GM23338 (cell line): ENCODE measurements at regions not wholly inside any gene's neighbourhood (a gene's known extent, or its start where the extent isn't known, plus 50 kb on each side); places are given as distances from the start of the nearest gene placed in this dataset.
A peak's percentile ranks its signal among the peaks of the same experiment; 100 is the strongest.

Source experiments
- ATAC-seq: fragments of 200-7000 bp; cut with Tn5 transposase; 3 replicates; pipeline ENCODE4 v1.9.1; 2020
- DNase-seq: peaks from one replicate; pipeline ENCODE4 v3.0.0-alpha.2; 2015; ENCODE audit warnings: low spot score
- H2AFZ ChIP-seq: fragments of 200-600 bp; sonication (generic); 2 replicates; pipeline ENCODE4 v1.8.0; 2016; ENCODE audit warnings: antibody characterized with exemption, mild to moderate bottlenecking, moderate library complexity
- H3F3A ChIP-seq: fragments of 200-600 bp; sonication (generic); replicated peaks from 2 replicates; pipeline ENCODE4 v1.8.0; 2017; ENCODE audit warnings: antibody characterized with exemption, mixed run types, low read depth
- H3K27ac ChIP-seq: fragments of 200-600 bp; sonication (generic); 2 replicates; pipeline ENCODE4 v1.6.1; 2016; ENCODE audit warnings: low read depth
- H3K27me3 ChIP-seq: fragments of 200-600 bp; sonication (generic); 2 replicates; pipeline ENCODE4 v1.8.0; 2016; ENCODE audit warnings: mild to moderate bottlenecking, mixed run types, moderate library complexity; ENCODE audit not compliant: insufficient read depth
- H3K36me3 ChIP-seq: fragments of 200-600 bp; sonication (generic); 2 replicates; pipeline ENCODE4 v1.8.0; 2016; ENCODE audit warnings: mild to moderate bottlenecking; ENCODE audit not compliant: insufficient read depth
- H3K4me1 ChIP-seq: fragments of 200-600 bp; sonication (generic); 2 replicates; pipeline ENCODE4 v1.8.0; 2016; ENCODE audit warnings: mild to moderate bottlenecking, moderate library complexity; ENCODE audit not compliant: insufficient read depth
- H3K4me2 ChIP-seq: fragments of 200-600 bp; sonication (generic); 2 replicates; pipeline ENCODE4 v1.7.1; 2017; ENCODE audit warnings: mixed run types
- H3K4me3 ChIP-seq: fragments of 200-600 bp; sonication (generic); 2 replicates; pipeline ENCODE4 v1.6.1; 2016; ENCODE audit warnings: mixed run types
- H3K79me2 ChIP-seq: fragments of 200-600 bp; sonication (generic); replicated peaks from 2 replicates; pipeline ENCODE4 v1.8.0; 2017; ENCODE audit warnings: mild to moderate bottlenecking; ENCODE audit not compliant: insufficient read depth
- H3K9me2 ChIP-seq: fragments of 200-600 bp; sonication (generic); 2 replicates; pipeline ENCODE4 v1.8.0; 2017; ENCODE audit not compliant: insufficient read depth
- H4K20me1 ChIP-seq: fragments of 200-600 bp; sonication (generic); replicated peaks from 2 replicates; pipeline ENCODE4 v1.8.0; 2017; ENCODE audit warnings: mild to moderate bottlenecking; ENCODE audit not compliant: insufficient read depth
- H3K27ac Mint-ChIP-seq: 2 replicates; pipeline ENCODE4 v1.8.0; 2020; ENCODE audit warnings: inconsistent platforms, mild to moderate bottlenecking, moderate library complexity, mixed read lengths
- H3K27me3 Mint-ChIP-seq: 3 replicates; pipeline ENCODE4 v1.8.0; 2022; ENCODE audit warnings: low read depth, mild to moderate bottlenecking, moderate library complexity, mixed read lengths, inconsistent platforms; ENCODE audit not compliant: insufficient read depth, poor library complexity
- H3K36me3 Mint-ChIP-seq: 3 replicates; pipeline ENCODE4 v1.8.0; 2021; ENCODE audit warnings: low read depth, mild to moderate bottlenecking, inconsistent platforms, moderate library complexity, mixed read lengths
- H3K4me1 Mint-ChIP-seq: 3 replicates; pipeline ENCODE4 v1.8.0; 2020; ENCODE audit warnings: mild to moderate bottlenecking, inconsistent platforms, mixed read lengths
- H3K4me3 Mint-ChIP-seq: 3 replicates; pipeline ENCODE4 v1.8.0; 2021; ENCODE audit warnings: moderate library complexity, mild to moderate bottlenecking, inconsistent platforms, mixed read lengths
- H3K9me3 Mint-ChIP-seq: 3 replicates; pipeline ENCODE4 v1.8.0; 2020; ENCODE audit warnings: moderate library complexity, mild to moderate bottlenecking, inconsistent platforms, mixed read lengths
- CREB1 ChIP-seq: fragments of 250-450 bp; sonication (Bioruptor Pico); IDR thresholded peaks from 2 replicates; pipeline ENCODE4 v1.5.0; 2020; ENCODE audit warnings: low read depth, mild to moderate bottlenecking, moderate library complexity
- CTCF ChIP-seq, 2 experiments: fragments of 200-600 bp in 1 of 2; sonication (generic) in 1 of 2; conservative IDR thresholded peaks; 2 replicates each; pipeline versions ENCODE4 v1.5.1 to v1.6.1; 2016 to 2017; ENCODE audit warnings: antibody characterized with exemption in 2 of 2, low read depth in 2 of 2, mild to moderate bottlenecking in 2 of 2, moderate library complexity in 1 of 2
- EZH2 ChIP-seq: fragments of 200-600 bp; sonication (generic); IDR thresholded peaks from one replicate; pipeline ENCODE4 v1.8.0; 2017; ENCODE audit warnings: antibody characterized with exemption, mild to moderate bottlenecking, low read depth; ENCODE audit not compliant: unreplicated experiment
- EZH2phosphoT487 ChIP-seq: fragments of 200-600 bp; sonication (generic); IDR thresholded peaks from one replicate; pipeline ENCODE4 v1.8.1; 2018; ENCODE audit warnings: antibody characterized with exemption; ENCODE audit not compliant: unreplicated experiment
- JUNB ChIP-seq: IDR thresholded peaks from one replicate; pipeline ENCODE4 v1.6.1; 2016; ENCODE audit warnings: antibody characterized with exemption; ENCODE audit not compliant: unreplicated experiment
- NANOG ChIP-seq: IDR thresholded peaks from 2 replicates; pipeline ENCODE4 v1.6.1; 2016; ENCODE audit warnings: antibody characterized with exemption, borderline replicate concordance
- POLR2AphosphoS5 ChIP-seq: IDR thresholded peaks from 2 replicates; pipeline ENCODE4 v1.6.1; 2016; ENCODE audit warnings: antibody characterized with exemption, low read depth
- ZNF114 ChIP-seq: fragments of 250-450 bp; sonication (Bioruptor Pico); IDR thresholded peaks from 2 replicates; pipeline ENCODE4 v1.5.0; 2020; ENCODE audit warnings: mild to moderate bottlenecking, moderate library complexity
- ZNF331 ChIP-seq: fragments of 250-450 bp; sonication (Bioruptor Pico); IDR thresholded peaks from 2 replicates; pipeline ENCODE4 v1.5.0; 2020; ENCODE audit warnings: low read depth, mild to moderate bottlenecking, moderate library complexity
- TF ChIP-seq, protein P1 (sequence below): fragments of 250-450 bp; sonication (Bioruptor Pico); IDR thresholded peaks from 2 replicates; pipeline ENCODE4 v1.5.0; 2020; ENCODE audit warnings: mild to moderate bottlenecking, moderate library complexity
- TF ChIP-seq, protein P2 (sequence below): IDR thresholded peaks from one replicate; pipeline ENCODE4 v1.6.1; 2018; ENCODE audit warnings: antibody characterized with exemption; ENCODE audit not compliant: unreplicated experiment

- TF ChIP-seq CTCF (conservative IDR thresholded peaks at IDR 0.05; ENCODE audit: low read depth in 2 of 2) (no peak), EZH2 (no peak), CREB1 (no peak), POLR2AphosphoS5 (no peak), EZH2phosphoT487 (no peak)
- TF ChIP-seq, protein P1, sequence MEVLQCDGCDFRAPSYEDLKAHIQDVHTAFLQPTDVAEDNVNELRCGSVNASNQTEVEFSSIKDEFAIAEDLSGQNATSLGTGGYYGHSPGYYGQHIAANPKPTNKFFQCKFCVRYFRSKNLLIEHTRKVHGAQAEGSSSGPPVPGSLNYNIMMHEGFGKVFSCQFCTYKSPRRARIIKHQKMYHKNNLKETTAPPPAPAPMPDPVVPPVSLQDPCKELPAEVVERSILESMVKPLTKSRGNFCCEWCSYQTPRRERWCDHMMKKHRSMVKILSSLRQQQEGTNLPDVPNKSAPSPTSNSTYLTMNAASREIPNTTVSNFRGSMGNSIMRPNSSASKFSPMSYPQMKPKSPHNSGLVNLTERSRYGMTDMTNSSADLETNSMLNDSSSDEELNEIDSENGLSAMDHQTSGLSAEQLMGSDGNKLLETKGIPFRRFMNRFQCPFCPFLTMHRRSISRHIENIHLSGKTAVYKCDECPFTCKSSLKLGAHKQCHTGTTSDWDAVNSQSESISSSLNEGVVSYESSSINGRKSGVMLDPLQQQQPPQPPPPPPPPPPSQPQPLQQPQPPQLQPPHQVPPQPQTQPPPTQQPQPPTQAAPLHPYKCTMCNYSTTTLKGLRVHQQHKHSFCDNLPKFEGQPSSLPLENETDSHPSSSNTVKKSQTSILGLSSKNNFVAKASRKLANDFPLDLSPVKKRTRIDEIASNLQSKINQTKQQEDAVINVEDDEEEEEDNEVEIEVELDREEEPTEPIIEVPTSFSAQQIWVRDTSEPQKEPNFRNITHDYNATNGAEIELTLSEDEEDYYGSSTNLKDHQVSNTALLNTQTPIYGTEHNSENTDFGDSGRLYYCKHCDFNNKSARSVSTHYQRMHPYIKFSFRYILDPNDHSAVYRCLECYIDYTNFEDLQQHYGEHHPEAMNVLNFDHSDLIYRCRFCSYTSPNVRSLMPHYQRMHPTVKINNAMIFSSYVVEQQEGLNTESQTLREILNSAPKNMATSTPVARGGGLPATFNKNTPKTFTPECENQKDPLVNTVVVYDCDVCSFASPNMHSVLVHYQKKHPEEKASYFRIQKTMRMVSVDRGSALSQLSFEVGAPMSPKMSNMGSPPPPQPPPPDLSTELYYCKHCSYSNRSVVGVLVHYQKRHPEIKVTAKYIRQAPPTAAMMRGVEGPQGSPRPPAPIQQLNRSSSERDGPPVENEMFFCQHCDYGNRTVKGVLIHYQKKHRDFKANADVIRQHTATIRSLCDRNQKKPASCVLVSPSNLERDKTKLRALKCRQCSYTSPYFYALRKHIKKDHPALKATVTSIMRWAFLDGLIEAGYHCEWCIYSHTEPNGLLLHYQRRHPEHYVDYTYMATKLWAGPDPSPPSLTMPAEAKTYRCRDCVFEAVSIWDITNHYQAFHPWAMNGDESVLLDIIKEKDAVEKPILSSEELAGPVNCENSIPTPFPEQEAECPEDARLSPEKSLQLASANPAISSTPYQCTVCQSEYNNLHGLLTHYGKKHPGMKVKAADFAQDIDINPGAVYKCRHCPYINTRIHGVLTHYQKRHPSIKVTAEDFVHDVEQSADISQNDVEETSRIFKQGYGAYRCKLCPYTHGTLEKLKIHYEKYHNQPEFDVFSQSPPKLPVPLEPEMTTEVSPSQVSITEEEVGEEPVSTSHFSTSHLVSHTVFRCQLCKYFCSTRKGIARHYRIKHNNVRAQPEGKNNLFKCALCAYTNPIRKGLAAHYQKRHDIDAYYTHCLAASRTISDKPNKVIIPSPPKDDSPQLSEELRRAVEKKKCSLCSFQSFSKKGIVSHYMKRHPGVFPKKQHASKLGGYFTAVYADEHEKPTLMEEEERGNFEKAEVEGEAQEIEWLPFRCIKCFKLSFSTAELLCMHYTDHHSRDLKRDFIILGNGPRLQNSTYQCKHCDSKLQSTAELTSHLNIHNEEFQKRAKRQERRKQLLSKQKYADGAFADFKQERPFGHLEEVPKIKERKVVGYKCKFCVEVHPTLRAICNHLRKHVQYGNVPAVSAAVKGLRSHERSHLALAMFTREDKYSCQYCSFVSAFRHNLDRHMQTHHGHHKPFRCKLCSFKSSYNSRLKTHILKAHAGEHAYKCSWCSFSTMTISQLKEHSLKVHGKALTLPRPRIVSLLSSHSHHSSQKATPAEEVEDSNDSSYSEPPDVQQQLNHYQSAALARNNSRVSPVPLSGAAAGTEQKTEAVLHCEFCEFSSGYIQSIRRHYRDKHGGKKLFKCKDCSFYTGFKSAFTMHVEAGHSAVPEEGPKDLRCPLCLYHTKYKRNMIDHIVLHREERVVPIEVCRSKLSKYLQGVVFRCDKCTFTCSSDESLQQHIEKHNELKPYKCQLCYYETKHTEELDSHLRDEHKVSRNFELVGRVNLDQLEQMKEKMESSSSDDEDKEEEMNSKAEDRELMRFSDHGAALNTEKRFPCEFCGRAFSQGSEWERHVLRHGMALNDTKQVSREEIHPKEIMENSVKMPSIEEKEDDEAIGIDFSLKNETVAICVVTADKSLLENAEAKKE (CRISPR knock-in tag) = no peak
Measured at GRCh38 chr4:37517326-37517725, 168.8 kb downstream of the RELL1 start (continued).

- no peak for TF ChIP-seq NANOG
- no peak for TF ChIP-seq JUNB
- no peak for TF ChIP-seq ZNF331 (CRISPR knock-in tag)
- no peak for TF ChIP-seq POLR2AphosphoS5
- no peak for TF ChIP-seq ZNF114 (CRISPR knock-in tag)
- no peak for TF ChIP-seq CREB1
- TF ChIP-seq EZH2 = no peak
- TF ChIP-seq EZH2phosphoT487 = no peak
- TF ChIP-seq, protein P2, sequence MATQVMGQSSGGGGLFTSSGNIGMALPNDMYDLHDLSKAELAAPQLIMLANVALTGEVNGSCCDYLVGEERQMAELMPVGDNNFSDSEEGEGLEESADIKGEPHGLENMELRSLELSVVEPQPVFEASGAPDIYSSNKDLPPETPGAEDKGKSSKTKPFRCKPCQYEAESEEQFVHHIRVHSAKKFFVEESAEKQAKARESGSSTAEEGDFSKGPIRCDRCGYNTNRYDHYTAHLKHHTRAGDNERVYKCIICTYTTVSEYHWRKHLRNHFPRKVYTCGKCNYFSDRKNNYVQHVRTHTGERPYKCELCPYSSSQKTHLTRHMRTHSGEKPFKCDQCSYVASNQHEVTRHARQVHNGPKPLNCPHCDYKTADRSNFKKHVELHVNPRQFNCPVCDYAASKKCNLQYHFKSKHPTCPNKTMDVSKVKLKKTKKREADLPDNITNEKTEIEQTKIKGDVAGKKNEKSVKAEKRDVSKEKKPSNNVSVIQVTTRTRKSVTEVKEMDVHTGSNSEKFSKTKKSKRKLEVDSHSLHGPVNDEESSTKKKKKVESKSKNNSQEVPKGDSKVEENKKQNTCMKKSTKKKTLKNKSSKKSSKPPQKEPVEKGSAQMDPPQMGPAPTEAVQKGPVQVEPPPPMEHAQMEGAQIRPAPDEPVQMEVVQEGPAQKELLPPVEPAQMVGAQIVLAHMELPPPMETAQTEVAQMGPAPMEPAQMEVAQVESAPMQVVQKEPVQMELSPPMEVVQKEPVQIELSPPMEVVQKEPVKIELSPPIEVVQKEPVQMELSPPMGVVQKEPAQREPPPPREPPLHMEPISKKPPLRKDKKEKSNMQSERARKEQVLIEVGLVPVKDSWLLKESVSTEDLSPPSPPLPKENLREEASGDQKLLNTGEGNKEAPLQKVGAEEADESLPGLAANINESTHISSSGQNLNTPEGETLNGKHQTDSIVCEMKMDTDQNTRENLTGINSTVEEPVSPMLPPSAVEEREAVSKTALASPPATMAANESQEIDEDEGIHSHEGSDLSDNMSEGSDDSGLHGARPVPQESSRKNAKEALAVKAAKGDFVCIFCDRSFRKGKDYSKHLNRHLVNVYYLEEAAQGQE = no peak
- no peaks in the 10 kb centered on the region for H3K36me3 ChIP-seq
- Mint-ChIP-seq H3K4me1 (peaks cover 14% of the 10 kb centered on the region), H3K27me3 (peaks cover 3% of the 10 kb centered on the region), H3K27ac (no peak overlapping the region), H3K36me3 (peaks cover 8% of the 10 kb centered on the region; the same call in 2 of the 3 replicates), H3K4me3 (no peak overlapping the region), H3K9me3 (peaks cover 13% of the 10 kb centered on the region; the same call in 2 of the 3 replicates)
- peak; percentile 42; the same call in 1 of the 3 replicates for ATAC-seq
- H3K27ac ChIP-seq = no peak overlapping the region
- H3K4me2 ChIP-seq = no peak overlapping the region
- H4K20me1 ChIP-seq = no peaks in the 10 kb centered on the region
- H3K79me2 ChIP-seq = no peaks in the 10 kb centered on the region
- no peak overlapping the region for H2AFZ ChIP-seq
- no peak overlapping the region for H3K4me3 ChIP-seq
- no peaks in the 10 kb centered on the region for H3F3A ChIP-seq
- H3K27me3 ChIP-seq = no peaks in the 10 kb centered on the region
- peaks cover 8% of the 10 kb centered on the region; the same call in 1 of the 2 replicates for H3K4me1 ChIP-seq
- no peaks in the 10 kb centered on the region; the same call in 1 of the 2 replicates for H3K9me2 ChIP-seq
- DNase-seq = peak; percentile 10
Measured at GRCh38 chr4:37516057-37516775, 170.0 kb downstream of the RELL1 start.
